Astrocyte (in vitro differentiated cells and primary cell): ENCODE measurements at regions not wholly inside any gene's neighbourhood (a gene's known extent, or its start where the extent isn't known, plus 50 kb on each side); places are given as distances from the start of the nearest gene placed in this dataset.

Source experiments
- DNase-seq: peaks from one replicate; pipeline ENCODE4 v3.0.0-alpha.2; 2010; ENCODE audit warnings: low read depth
- FAIRE-seq: peaks from 2 replicates; lab custom pipeline; 2011; peaks lifted over from hg19 to GRCh38; lab: Jason Lieb, UNC
- H2AFZ ChIP-seq: 2 replicates; pipeline ENCODE4 v1.6.0; 2012; ENCODE audit warnings: low read depth, low read length, inconsistent platforms
- H3K27ac ChIP-seq: 2 replicates; pipeline ENCODE4 v1.5.1; 2011; ENCODE audit warnings: low read depth, low read length, inconsistent platforms
- H3K27me3 ChIP-seq: 2 replicates; pipeline ENCODE4 v1.6.0; 2011; ENCODE audit warnings: low read length, inconsistent platforms; ENCODE audit not compliant: insufficient read depth
- H3K36me3 ChIP-seq: 2 replicates; pipeline ENCODE4 v1.5.1; 2011; ENCODE audit warnings: low read length, inconsistent platforms; ENCODE audit not compliant: insufficient read depth
- H3K4me1 ChIP-seq: 2 replicates; pipeline ENCODE4 v1.5.1; 2011; ENCODE audit warnings: low read length, inconsistent platforms; ENCODE audit not compliant: insufficient read depth
- H3K4me2 ChIP-seq: 2 replicates; pipeline ENCODE4 v1.6.0; 2012; ENCODE audit warnings: low read length, inconsistent platforms
- H3K4me3 ChIP-seq: 2 replicates; pipeline ENCODE4 v1.5.1; 2011; ENCODE audit warnings: low read depth, mild to moderate bottlenecking, low read length, inconsistent platforms; ENCODE audit not compliant: insufficient read depth
- H3K79me2 ChIP-seq: 2 replicates; pipeline ENCODE4 v1.6.0; 2012; ENCODE audit warnings: mild to moderate bottlenecking, low read length, inconsistent platforms; ENCODE audit not compliant: insufficient read depth
- H3K9ac ChIP-seq: 2 replicates; pipeline ENCODE4 v1.6.0; 2012; ENCODE audit warnings: mild to moderate bottlenecking, low read length, inconsistent platforms
- H3K9me3 ChIP-seq: 2 replicates; pipeline ENCODE4 v1.5.1; 2012; ENCODE audit warnings: low read depth, mild to moderate bottlenecking, low read length, inconsistent platforms; ENCODE audit not compliant: insufficient read depth
- H4K20me1 ChIP-seq: 2 replicates; pipeline ENCODE4 v1.6.0; 2012; ENCODE audit warnings: low read length, inconsistent platforms; ENCODE audit not compliant: insufficient read depth
- H3K27ac Mint-ChIP-seq: one replicate; pipeline ENCODE4 v1.8.0; 2021; ENCODE audit warnings: mild to moderate bottlenecking, mixed read lengths; ENCODE audit not compliant: unreplicated experiment
- H3K27me3 Mint-ChIP-seq: one replicate; pipeline ENCODE4 v1.8.0; 2021; ENCODE audit warnings: low read depth, mixed read lengths; ENCODE audit not compliant: unreplicated experiment
- H3K36me3 Mint-ChIP-seq: one replicate; pipeline ENCODE4 v1.8.0; 2021; ENCODE audit warnings: low read depth, mixed read lengths; ENCODE audit not compliant: unreplicated experiment
- H3K4me1 Mint-ChIP-seq: one replicate; pipeline ENCODE4 v1.8.0; 2021; ENCODE audit warnings: low read depth, mixed read lengths; ENCODE audit not compliant: unreplicated experiment
- H3K4me3 Mint-ChIP-seq: one replicate; pipeline ENCODE4 v1.8.0; 2021; ENCODE audit warnings: mild to moderate bottlenecking, moderate library complexity, mixed read lengths; ENCODE audit not compliant: unreplicated experiment
- H3K9me3 Mint-ChIP-seq: one replicate; pipeline ENCODE4 v1.8.0; 2021; ENCODE audit warnings: mild to moderate bottlenecking, mixed read lengths; ENCODE audit not compliant: unreplicated experiment
- CTCF ChIP-seq: IDR thresholded peaks from 2 replicates; pipeline ENCODE4 v1.5.1; 2011; ENCODE audit warnings: low read depth, mild to moderate bottlenecking, inconsistent platforms, low read length, moderate library complexity; ENCODE audit not compliant: insufficient read depth
- EZH2 ChIP-seq: IDR thresholded peaks from 2 replicates; pipeline ENCODE4 v1.6.1; 2012; ENCODE audit warnings: mild to moderate bottlenecking, low read length, inconsistent platforms; ENCODE audit not compliant: insufficient read depth

- DNase-seq = peak; percentile 20
Observed at GRCh38 chr10:123582084-123582989, 83.8 kb upstream of the GPR26 start.

GRCh38 chr10:123583639-123584418 lies 82.3 kb upstream of the GPR26 start:
- Histone ChIP-seq H3K4me1 (no peaks in the 10 kb centered on the region), H3K79me2 (no peaks in the 10 kb centered on the region), H3K27ac (no peak overlapping the region), H3K27me3 (peaks cover 8% of the 10 kb centered on the region), H2AFZ (no peak overlapping the region), H4K20me1 (no peaks in the 10 kb centered on the region), H3K36me3 (no peaks in the 10 kb centered on the region), H3K9ac (no peak overlapping the region), H3K4me2 (no peak overlapping the region), H3K9me3 (no peaks in the 10 kb centered on the region), H3K4me3 (no peak overlapping the region)
- no peaks in the 10 kb centered on the region for H3K36me3 Mint-ChIP-seq
- no peak overlapping the region for H3K27ac Mint-ChIP-seq
- FAIRE-seq = no peak
- peak; percentile 37 for DNase-seq
- peaks cover 58% of the 10 kb centered on the region for H3K27me3 Mint-ChIP-seq
- H3K9me3 Mint-ChIP-seq = no peaks in the 10 kb centered on the region
- no peak overlapping the region for H3K4me3 Mint-ChIP-seq
- no peak for TF ChIP-seq EZH2
- TF ChIP-seq CTCF = peak; percentile 52
- no peaks in the 10 kb centered on the region for H3K4me1 Mint-ChIP-seq

More at GRCh38 chr10:123582084-123582989, 83.8 kb upstream of the GPR26 start:
- Mint-ChIP-seq H3K36me3 (no peaks in the 10 kb centered on the region), H3K4me3 (no peak overlapping the region), H3K9me3 (no peaks in the 10 kb centered on the region), H3K4me1 (no peaks in the 10 kb centered on the region), H3K27ac (no peak overlapping the region), H3K27me3 (peaks cover 71% of the 10 kb centered on the region)
- FAIRE-seq = no peak
- Histone ChIP-seq H2AFZ (no peak overlapping the region), H3K9me3 (no peaks in the 10 kb centered on the region), H3K36me3 (no peaks in the 10 kb centered on the region), H3K79me2 (no peaks in the 10 kb centered on the region), H3K4me2 (no peak overlapping the region), H3K9ac (no peak overlapping the region), H3K27ac (no peak overlapping the region), H3K4me1 (no peaks in the 10 kb centered on the region), H4K20me1 (no peaks in the 10 kb centered on the region), H3K27me3 (peaks cover 8% of the 10 kb centered on the region), H3K4me3 (no peak overlapping the region)
- TF ChIP-seq CTCF = peak; percentile 75
- TF ChIP-seq EZH2 = no peak
